GM12892 (cell line): ENCODE measurements at regions not wholly inside any gene's neighbourhood (a gene's known extent, or its start where the extent isn't known, plus 50 kb on each side); places are given as distances from the start of the nearest gene placed in this dataset.

Source experiments
- POLR2A ChIP-seq: IDR thresholded peaks from 2 replicates; pipeline ENCODE4 v1.6.1; 2011; ENCODE audit warnings: low read depth, low read length, control low read depth
- POLR2AphosphoS5 ChIP-seq: IDR thresholded peaks from 2 replicates; pipeline ENCODE4 v1.6.1; 2011; ENCODE audit warnings: low read depth, low read length, control low read depth
- TAF1 ChIP-seq: IDR thresholded peaks from 2 replicates; pipeline ENCODE4 v1.6.1; 2011; ENCODE audit warnings: low read depth, mild to moderate bottlenecking, control low read depth, low read length, borderline replicate concordance

DNA sequence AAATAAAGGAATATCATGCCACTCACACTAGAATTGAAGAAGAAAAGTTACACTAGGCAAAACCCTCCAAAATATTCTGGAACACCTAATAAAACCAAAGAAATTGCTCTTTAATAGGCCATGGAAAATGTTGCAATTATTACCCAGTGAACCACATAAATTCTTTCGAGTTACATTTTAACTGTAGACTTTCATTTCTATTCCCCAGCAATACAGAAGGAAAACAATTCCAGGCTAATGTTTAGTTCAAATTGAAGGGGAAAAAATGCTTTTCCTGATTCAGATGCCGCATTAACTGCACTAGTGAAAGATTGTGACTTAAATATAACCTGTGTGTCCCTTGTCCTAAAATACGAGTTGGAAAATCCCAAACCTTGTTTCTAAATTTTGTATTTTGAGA is 439.3 kb upstream of the ADAMTS16 start:
- TF ChIP-seq POLR2AphosphoS5 (no peak), TAF1 (no peak), POLR2A (no peak)
